NB4 (cell line): ENCODE measurements at regions not wholly inside any gene's neighbourhood (a gene's known extent, or its start where the extent isn't known, plus 50 kb on each side); places are given as distances from the start of the nearest gene placed in this dataset.

ENCODE experiments used
- CTCF ChIP-seq: IDR thresholded peaks from one replicate; pipeline ENCODE4 v1.5.1; 2012; ENCODE audit warnings: low read depth, low read length
- MAX ChIP-seq: IDR thresholded peaks from 2 replicates; pipeline ENCODE4 v1.6.1; 2011; ENCODE audit warnings: low read depth, low read length

DNA sequence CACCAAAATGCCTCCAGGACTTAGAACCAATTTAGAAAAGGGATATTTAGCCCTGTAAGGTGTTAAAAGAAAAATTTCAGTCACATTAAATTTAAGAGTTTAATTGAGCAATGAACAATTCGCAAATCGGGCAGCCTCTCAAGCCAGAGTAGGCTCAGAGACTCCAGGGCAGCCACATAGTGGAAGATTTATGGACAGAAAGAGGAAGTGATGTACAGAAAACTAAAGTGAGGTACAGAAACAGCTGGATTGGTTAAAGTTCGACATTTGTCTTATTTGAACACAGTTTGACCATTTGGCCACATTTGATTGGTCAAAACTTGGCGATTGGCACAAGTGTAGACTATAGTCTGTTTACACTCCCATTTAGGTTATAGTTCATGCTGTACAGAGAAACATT is 525.9 kb upstream of the ZNF608 start:
- TF ChIP-seq CTCF (no peak), MAX (no peak)
